ENCODE measurements at regions not wholly inside any gene's neighbourhood (a gene's known extent, or its start where the extent isn't known, plus 50 kb on each side); places are given as distances from the start of the nearest gene placed in this dataset.

DNA sequence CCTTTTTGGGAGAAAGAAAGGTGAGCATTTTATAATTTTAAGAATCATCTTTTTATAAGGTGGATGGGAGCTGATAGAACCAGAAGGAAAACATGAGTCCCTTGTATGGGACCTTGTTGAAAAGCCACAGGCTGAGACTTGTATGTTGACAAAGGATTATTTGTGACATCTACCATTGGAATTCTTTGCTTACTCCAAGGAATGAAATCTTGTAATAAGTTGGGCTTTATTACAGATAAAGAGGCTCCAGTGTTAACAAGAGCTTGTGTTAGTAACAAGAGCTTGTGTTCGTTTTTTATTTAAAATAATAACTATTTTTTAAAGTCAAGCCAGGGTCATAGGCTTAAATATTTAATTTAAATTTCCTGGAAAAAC, 201.1 kb upstream of the CHRM3 start:
- no peaks in the 10 kb centered on the region for H4K20me1 ChIP-seq (ENCODE audit: insufficient read depth, low read length)
- H3K27me3 ChIP-seq (ENCODE audit: insufficient read depth, low read length, poor library complexity): no peaks in the 10 kb centered on the region
- TF ChIP-seq CTCF (IDR thresholded peaks at IDR 0.05; ENCODE audit: borderline replicate concordance, extremely low read depth, low read length, poor library complexity, severe bottlenecking): no peak
- no peak for TF ChIP-seq EZH2 (IDR thresholded peaks at IDR 0.05; ENCODE audit: borderline replicate concordance, low read depth, low read length, severe bottlenecking)
- H3K27ac ChIP-seq (ENCODE audit: low read length): no peak overlapping the region
- no peaks in the 10 kb centered on the region for H3K4me1 ChIP-seq (ENCODE audit: insufficient read depth, low read length)
- no peaks in the 10 kb centered on the region for H3K79me2 ChIP-seq (ENCODE audit: insufficient read depth, low read length)
- H3K9me3 ChIP-seq (ENCODE audit: insufficient read depth, low read length, severe bottlenecking): no peaks in the 10 kb centered on the region
- H3K4me3 ChIP-seq (ENCODE audit: low read depth in 1 of 2, low read length in 2 of 2): no peak overlapping the region
- H3K4me2 ChIP-seq (ENCODE audit: insufficient read depth, low read length): no peak overlapping the region
- H3K9ac ChIP-seq (ENCODE audit: low read depth, low read length): no peak overlapping the region
- H2AFZ ChIP-seq (ENCODE audit: low read depth, low read length): no peak overlapping the region
- ATAC-seq (ENCODE audit: insufficient read depth, low read depth) (no peak), DNase-seq (no peak)
- no peaks in the 10 kb centered on the region for H3K36me3 ChIP-seq (ENCODE audit: insufficient read depth, low read length)

DNA sequence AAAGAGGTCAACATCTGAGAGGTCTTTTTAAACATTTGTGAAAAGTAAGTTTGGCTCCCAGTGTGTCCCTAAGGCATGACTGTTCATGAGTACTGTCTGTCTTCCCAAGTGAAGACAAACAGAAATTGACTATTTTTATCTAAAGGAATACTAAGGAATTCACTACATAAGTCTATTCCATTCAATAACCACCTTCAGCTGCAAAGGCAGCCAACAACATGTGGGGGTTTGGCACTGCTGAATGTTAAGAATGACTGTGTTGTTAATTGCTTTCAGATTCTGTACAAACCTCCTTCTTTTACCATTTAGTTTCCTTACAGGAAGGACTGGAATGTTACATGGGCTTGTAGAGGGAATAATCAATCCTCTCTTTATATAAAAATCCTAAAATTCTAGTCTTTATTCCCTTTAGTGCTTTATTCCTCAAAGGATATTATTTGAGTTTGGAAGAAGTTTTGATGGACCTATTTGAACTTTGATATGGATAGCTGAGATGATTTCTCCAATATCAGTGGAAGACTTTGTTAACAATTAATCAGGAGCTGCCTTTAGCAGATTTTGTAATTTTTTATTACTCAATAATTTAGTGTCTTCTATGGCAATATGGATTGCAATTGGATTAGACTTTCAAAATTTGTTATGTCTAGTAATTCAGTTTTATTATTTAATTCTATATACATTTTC, 201.7 kb upstream of the CHRM3 start:
- Histone ChIP-seq H4K20me1 (ENCODE audit: insufficient read depth, low read length) (no peaks in the 10 kb centered on the region), H3K4me1 (ENCODE audit: insufficient read depth, low read length) (no peaks in the 10 kb centered on the region), H3K4me2 (ENCODE audit: insufficient read depth, low read length) (no peak overlapping the region), H3K36me3 (ENCODE audit: insufficient read depth, low read length) (no peaks in the 10 kb centered on the region), H3K9me3 (ENCODE audit: insufficient read depth, low read length, severe bottlenecking) (no peaks in the 10 kb centered on the region), H3K9ac (ENCODE audit: low read depth, low read length) (no peak overlapping the region), H3K79me2 (ENCODE audit: insufficient read depth, low read length) (no peaks in the 10 kb centered on the region), H3K4me3 (ENCODE audit: low read depth in 1 of 2, low read length in 2 of 2) (no peak overlapping the region), H3K27me3 (ENCODE audit: insufficient read depth, low read length, poor library complexity) (no peaks in the 10 kb centered on the region), H2AFZ (ENCODE audit: low read depth, low read length) (no peak overlapping the region), H3K27ac (ENCODE audit: low read length) (no peak overlapping the region)
- TF ChIP-seq EZH2 (IDR thresholded peaks at IDR 0.05; ENCODE audit: borderline replicate concordance, low read depth, low read length, severe bottlenecking): no peak
- no peak for TF ChIP-seq CTCF (IDR thresholded peaks at IDR 0.05; ENCODE audit: borderline replicate concordance, extremely low read depth, low read length, poor library complexity, severe bottlenecking)
- DNase-seq (no peak), ATAC-seq (ENCODE audit: insufficient read depth, low read depth) (no peak)

DNA sequence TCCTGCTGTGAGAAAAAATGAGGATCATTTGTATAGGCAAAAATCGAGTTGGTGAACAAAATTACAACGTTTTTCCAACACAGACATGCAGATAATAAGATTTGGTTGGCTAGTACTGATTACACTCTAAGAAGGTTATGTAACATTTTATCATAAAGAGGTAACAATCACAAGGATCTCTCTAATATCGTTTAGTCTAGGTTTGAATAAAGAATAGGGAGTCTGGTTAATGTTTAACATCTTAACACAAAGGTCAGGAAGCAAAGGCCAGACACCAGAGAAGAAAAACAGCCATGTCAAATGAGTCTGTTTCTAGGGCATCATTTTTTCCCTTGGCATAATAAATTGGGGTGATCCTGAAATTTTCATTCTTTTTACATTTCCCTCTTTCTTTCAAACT, 207.4 kb upstream of the CHRM3 start:
- no peaks in the 10 kb centered on the region for H3K36me3 ChIP-seq (ENCODE audit: insufficient read depth, low read length)
- H3K9ac ChIP-seq (ENCODE audit: low read depth, low read length): no peak overlapping the region
- no peaks in the 10 kb centered on the region for H3K9me3 ChIP-seq (ENCODE audit: insufficient read depth, low read length, severe bottlenecking)
- no peaks in the 10 kb centered on the region for H3K27me3 ChIP-seq (ENCODE audit: insufficient read depth, low read length, poor library complexity)
- no peak overlapping the region for H3K4me2 ChIP-seq (ENCODE audit: insufficient read depth, low read length)
- H3K4me3 ChIP-seq (ENCODE audit: low read depth in 1 of 2, low read length in 2 of 2): no peak overlapping the region
- DNase-seq (no peak), ATAC-seq (ENCODE audit: insufficient read depth, low read depth) (no peak)
- no peak for TF ChIP-seq EZH2 (IDR thresholded peaks at IDR 0.05; ENCODE audit: borderline replicate concordance, low read depth, low read length, severe bottlenecking)
- TF ChIP-seq CTCF (IDR thresholded peaks at IDR 0.05; ENCODE audit: borderline replicate concordance, extremely low read depth, low read length, poor library complexity, severe bottlenecking): no peak
- no peak overlapping the region for H2AFZ ChIP-seq (ENCODE audit: low read depth, low read length)
- no peaks in the 10 kb centered on the region for H3K4me1 ChIP-seq (ENCODE audit: insufficient read depth, low read length)
- H3K79me2 ChIP-seq (ENCODE audit: insufficient read depth, low read length): no peaks in the 10 kb centered on the region
- H4K20me1 ChIP-seq (ENCODE audit: insufficient read depth, low read length): no peaks in the 10 kb centered on the region
- no peak overlapping the region for H3K27ac ChIP-seq (ENCODE audit: low read length)

All from DND-41 (cell line).